ENCODE measurements at regions not wholly inside any gene's neighbourhood (a gene's known extent, or its start where the extent isn't known, plus 50 kb on each side); places are given as distances from the start of the nearest gene placed in this dataset.
"Not testable (repeated sequence)": the region's sequence is repeated elsewhere in the genome, so short reads cannot be mapped to it uniquely, and the experiment has no call there.

DNA sequence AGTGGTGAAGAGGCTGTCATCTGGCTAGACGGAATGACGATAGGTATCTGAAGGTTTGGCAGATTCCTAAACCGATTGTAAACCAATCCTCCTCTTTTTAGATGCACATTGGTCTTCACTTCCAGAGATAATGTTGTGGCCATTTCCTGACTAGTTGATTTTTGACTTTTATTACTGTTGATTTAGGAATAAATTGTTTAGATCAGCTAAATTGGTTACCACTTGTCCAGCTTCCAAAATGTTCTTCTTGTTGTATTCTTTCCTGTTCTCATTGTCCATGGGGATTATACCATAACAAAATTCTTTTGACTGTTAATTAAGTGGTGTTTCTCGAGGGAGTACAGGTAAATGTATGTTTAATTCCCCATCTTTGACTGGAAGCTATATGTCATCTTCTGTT, 119.7 kb downstream of the MACROH2A1 start:
- no peak for DNase-seq

DNA sequence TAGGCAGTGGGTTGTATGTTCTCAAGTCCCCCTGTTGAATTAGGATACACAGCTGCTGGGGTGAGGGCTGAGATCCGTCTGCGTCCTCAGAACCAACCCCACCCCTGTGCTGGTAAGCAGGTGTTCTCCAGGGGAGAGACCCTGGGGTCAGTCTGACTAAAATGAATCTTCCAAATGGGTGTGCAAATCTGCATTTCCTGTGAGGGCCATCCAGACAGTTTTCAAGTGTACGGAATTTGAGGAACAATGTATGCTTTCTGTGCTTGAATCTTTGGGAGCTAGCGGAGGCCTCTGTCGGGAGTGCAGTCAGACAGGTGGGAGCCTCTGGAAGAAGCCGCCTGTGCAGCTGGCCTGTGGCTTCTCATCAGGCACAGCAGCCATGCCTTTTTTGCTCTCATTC, 122.9 kb downstream of the MACROH2A1 start:
- DNase-seq = no peak

DNA sequence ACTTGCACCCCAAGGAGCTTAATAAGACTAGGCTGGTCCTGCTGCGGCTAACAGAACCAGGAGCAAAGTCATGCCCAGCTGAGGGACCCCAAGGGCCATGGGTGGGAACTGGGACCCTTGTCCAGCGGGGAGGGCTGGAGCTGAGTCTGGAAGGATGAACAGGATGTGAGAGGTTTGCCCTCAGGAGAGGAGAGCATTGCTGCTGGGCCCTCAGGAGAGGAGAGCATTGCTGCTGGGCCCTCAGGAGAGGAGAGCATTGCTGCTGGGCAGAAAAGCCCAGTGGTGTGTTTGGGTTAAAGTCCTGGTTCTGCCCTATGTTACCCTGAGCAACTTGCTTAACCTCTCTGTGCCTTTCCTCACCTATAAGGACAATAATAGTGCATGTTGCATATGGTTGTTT, 125.8 kb downstream of the MACROH2A1 start:
- DNase-seq = no peak

DNA sequence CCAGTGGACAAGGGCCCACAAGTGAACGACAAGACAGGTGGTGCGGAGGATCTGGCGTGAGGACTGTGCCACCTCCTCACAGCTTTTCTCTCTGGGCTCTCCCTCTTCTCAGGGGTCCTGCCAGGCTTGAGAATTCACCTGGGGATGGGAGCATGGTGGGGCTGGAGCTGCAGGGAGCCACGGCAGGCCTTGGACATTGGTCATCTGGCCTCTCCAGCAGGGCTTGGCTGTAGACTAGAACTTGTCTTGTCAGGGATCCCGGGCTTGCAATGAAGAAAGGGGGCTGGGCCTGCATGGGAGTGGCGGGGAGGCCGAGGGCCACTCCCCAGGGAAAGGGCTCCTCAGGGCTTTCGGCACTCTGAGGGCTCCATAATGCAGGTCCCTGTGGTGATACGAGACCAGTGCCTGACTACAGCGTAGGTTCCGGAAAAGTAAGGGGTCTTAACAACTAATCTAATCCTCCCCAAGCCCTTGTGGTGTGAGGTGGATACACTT, 126.7 kb downstream of the MACROH2A1 start:
- no peak for DNase-seq

DNA sequence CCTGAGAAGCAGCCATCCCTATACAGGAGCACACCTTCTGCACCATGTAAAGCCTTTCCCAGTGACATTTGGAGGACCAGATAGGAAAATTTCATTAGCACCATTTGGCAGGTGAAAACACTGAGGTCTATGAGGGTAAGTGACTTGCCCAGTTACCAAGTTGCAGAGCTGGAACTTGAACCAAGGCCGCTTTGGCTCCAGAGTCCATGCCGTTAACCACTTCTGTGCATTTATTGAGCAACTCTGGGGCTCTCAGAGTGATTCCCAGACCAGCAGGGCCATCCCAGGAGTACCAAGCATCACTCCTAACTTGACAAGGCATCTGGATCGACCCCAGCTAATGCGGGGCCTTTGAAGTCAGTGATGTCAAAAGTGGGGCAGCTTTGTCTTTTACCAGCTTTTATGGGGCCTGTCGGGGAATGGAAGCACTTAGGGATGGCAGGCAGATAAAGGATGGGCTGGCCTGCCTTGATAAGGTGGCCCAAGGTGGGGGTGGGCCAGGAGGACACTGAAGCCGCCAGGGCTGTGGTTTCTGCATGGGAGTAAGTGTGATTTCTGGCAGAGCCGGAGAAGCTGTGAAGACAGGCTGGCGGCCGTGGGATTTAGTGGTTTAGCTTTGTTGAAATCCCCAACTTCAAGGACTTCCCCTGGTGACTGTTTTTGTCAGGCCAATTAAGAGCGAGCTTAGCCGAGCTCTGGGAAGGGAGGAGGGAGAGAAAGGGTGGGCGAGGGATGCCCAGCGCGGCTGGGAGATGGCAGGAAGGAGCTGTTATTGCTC, 127.3 kb downstream of the MACROH2A1 start:
- DNase-seq = peak; percentile 68

DNA sequence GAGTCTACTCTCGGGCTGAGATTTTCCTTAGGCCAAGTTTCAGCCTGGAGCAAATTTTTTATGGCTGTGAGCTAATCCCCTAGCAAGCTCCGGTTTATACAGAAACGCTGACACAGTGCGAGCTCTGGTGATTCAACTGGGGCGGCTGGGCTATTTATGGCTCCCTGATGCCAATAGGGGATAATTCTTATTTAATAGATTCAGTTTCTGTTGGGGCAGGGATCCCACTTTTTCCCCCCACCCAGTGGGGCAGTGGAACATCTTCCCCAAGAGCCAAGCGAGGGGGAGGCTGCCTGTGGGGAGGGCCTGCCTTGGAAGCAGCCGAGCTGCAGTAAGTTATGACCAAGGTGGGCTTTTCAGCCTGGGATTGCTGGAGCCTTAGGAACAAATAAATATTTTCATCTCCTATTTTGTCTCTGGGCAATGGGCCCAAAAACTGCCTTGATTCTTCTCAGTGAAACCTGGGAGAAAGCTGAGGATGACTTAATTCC, 129.1 kb downstream of the MACROH2A1 start:
- DNase-seq = no peak

DNA sequence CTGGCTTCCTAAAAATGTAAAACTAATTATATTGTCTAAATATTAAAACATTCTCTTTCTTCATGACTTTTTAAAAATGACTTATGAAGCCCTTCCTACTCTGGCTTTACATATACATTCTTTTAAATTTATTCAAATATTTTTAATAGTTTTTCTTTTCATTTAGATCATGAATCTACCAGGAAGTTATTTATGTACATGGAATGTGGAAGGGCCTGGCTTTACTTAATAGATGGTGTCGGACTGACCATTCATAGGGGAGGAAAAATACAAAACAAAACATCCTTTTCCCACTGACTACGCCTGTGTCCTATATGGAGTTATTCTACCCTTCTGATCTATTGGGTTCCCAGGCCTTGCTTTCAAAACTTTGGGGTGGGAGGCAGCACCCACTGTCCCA, 129.8 kb downstream of the MACROH2A1 start:
- DNase-seq = no peak

DNA sequence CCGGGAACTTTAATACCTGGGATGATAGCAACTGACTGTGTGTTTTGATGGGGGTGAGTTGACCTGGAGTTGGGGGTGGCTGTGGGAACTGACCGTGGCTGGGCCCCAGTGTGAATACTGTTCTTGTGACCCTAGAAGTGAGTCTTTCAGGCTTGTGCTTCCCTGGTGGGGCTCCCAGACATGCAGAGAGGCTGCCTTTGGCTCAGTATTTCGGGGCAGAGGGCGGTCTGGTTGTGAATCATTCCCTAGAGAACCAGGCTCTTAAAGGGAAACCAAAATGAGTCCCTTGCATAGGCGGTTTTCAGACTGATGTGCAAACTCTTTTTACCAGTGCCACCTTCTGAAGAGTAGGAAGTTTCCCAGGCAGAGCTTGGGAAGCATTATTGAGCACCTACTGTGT, 132.1 kb downstream of the MACROH2A1 start:
- DNase-seq = no peak

DNA sequence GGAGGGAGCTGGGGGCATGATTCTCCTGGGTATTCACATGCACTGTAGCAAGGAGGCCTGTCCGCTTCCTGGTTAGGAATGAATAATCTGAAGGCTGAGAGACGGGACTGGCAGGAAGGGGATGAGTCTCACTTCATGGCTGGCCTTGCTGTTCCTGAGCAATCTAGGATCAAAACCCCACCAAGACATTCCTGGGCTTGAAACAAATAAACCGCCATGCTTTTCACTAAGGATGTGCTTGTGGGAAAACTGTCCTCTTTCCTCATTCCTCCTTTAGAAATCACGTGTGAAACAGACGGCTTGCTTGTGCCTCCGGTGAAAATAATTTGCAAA, 132.8 kb downstream of the MACROH2A1 start:
- DNase-seq = no peak

DNA sequence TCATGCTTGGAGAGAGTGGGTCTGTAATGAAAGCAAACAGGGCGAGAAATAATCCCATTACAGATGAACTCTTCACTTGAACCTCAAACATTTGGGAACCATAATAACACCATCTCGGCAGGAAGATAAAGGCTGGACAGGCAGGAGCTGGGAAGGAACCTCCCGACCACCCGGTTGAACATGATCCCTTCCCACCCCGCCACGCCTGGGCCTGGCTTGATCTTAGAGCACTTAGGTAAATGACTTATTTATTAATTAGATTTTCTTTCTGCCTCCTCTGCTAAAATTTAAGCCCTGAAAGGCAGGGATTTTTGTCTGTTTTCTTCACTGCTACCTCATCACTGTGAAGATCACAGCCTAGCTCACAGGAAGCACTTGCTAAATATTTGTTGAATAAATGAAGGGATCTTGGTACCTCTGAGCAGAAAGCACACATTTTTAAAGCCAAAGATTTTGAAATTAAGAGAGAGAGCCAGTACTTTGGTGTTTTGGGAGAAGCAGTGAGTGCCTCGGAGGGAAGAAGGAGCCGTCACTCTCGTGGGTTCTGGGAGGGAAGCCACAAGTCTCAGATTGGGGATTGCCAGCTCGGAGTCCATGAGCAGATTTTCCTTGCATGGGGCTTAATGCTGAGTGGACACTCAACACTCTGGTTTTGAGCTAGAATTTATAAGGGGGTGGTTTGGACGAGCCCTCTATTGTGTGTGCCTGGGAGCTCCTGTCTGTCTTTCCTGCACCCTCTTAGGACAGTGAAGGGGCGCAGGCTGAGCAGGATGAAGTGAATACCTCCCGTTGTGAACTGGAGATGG, 133.3 kb downstream of the MACROH2A1 start:
- DNase-seq = no peak

DNA sequence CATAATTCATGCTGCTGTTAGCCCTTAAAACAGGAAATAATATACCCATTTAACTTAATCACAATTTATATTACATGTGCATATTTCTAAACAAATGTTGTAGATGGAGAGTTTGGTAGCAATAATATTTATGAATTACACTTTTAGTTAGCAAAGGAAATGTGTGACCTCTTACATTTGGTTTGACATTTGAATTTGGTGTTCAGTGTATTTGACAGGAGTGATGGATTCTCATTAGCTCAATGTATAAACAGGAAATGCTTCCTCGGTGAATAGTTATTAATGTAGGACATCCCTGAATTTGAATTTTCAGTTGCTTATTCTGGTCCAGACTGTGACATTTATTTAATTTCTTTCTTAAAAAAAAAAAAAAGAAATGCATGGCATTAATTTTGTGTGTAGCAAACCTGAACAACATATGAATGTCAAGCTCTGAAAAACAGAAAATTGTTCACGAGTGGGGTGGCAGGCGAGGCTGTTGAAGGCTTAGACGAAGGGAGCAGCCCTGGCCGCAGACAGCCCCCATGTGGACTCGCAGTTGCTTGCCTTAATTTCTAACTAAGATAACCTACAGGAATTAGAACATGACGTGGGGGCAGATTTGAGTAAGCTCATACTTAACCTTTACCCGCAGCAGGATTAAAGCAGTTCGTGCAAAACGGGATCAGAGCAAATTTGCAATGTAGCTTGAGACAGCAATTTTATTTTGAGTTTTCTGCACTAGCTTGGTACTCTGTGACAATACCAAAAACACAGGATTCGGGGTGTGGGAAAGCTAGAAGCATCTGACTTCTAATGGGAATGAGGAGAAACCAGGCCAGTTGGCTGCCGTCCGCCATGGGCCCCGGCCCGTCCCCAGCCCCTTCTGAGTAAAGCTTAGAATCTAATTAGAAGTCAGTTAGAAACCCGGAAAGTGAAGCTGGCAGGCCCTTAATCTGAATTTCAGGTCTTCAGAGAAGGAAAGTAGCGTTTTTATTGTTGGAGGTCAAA, 134.3 kb downstream of the MACROH2A1 start:
- peak; percentile 51 for DNase-seq

DNA sequence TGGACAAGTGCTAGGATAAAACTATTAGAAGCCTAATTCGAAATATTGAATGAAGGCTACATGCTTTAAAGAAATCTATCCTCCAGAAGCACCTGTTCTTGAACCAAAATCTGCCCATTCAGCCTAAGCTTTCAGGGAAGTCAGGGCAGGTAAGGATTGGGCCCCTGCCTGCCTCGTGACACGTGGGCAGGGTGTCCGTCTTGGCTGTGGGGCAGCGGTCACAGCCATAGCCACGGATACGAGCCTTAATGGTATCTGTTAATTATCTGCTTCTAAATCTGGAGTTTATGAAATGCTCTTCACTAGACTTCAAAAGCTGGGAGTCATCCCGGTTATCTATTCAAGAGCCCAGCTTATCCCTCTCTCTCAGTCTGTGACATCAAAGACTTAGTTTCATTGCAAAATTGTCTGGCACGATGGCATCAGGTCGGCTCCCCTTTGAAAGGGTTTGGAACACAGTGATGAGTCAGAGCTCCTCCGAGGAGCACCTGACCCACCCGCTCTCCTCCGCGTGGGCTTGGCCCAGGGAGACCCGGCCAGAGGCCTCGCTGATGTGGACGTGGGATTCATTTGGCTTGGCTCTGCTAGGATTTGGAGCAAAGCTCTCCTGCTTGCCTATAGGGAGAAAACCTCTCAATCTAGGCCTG, 135.9 kb downstream of the MACROH2A1 start:
- DNase-seq = no peak

DNA sequence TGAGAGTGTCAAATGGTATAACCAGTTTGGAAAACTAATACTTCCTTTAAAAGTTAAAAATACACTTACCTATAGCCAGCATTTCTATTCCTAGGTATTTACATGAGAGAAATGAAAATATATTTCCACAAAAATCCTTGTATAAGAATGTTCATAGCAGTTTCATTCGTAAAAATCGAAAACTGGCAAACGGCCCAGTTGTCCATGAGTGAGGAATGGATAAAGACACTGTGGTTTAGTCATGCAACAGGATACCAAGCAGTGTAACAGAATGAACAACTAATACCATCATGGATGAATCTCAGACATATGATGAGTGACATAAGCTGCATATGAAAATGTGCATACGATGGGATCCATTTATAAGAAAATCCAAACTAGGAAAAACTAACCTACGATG, 136.7 kb downstream of the MACROH2A1 start:
- DNase-seq = no peak

DNA sequence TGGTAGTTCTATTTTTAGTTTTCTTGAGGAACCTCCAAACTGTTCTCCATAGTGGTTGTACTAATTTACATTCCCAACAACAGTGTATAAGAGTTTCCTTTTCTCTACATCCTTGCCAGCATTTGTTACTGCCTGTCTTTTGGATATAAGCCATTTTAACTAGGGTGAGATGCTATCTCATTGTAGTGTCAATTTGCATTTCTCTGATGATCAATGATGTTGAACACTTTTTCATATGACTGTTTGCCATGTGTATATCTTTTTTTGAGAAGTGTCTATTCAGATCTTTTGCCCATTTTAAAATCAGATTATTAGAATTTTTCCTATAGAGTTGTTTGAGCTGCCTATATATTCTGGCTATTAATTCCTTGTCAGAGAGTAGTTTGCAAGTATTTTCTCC, 138.9 kb downstream of the MACROH2A1 start:
- not testable (repeated sequence) for DNase-seq

DNA sequence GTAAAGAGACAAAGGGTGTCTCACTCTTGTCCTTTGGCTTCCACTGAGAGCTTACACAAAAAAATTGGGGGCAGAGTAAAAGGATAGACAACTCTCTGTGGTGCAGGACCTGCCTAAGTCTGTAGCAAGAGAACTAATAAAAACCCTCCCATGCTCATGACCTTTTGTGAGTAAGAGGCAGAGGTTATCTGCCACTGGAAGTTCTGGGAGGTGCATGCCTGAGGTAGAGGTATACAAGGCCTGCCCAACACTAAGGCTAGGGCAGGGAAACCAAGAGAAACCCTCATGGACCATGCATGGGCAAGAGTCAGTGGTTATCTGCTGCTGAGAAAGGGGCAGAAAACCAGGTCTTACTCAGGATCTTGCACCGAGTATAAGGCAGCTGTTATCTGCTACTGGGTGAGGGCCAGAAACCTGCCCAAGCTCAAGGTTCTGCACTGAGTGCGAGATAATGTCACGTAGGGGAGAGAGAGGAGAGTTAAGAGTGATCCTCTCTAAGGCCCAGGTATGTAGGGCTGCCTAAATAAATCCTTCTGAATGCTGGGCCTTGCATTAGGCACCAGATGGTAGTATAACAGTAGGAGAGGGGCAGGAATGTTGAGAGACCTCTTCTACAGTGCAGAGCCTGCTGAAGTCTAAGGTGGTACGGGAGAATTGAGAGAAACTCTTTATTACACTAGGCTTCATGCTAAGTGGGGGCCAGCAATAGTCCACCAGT, 143.4 kb downstream of the MACROH2A1 start:
- DNase-seq = no peak

DNA sequence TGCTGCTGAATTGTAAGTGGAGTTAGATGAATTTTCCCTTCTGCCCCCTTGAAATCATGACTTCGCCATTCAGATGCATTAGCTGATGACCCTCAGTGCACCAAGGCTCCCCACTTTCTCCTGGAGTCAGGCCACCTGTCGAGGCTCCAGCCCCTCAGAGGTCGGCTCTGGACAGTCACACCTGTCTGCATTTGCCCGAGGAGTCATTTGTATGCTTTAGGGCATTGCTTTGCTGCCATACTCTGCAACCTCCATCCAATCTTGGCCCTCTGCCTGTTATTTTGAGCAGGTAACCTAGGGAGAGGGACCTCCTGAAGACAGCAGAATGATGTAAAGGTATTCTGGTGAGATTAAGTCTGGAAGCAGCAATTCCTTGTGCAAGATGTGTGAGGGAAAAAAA, 144.8 kb downstream of the MACROH2A1 start:
- no peak for DNase-seq

DNA sequence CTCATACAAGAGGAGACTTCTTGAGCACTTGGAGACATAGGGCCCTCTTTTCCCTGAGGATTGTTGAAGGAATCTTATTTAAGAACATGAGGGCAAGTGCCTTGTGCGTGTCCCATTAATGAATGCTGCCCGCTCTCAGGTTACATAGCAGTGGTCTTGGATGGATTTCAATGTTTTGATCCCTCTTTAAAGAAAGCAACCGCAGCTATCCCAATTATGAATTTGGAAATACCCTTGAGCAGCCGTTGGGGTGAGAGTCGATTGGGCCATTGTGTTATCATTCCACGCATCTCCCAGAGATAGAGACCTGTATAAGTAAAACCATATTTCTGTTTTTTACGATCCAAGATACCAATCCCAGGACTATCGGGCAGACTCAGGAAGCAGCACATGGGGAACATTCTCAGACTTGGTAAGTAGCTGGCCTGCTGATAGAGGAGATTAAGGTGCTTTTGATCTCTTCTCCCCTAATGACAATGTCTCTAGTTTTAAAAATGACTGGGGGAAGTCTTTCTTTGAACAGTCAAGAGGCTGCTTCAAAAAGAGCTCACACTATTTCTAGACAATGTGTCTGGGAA, 145.3 kb downstream of the MACROH2A1 start:
- peak; percentile 59 for DNase-seq

DNA sequence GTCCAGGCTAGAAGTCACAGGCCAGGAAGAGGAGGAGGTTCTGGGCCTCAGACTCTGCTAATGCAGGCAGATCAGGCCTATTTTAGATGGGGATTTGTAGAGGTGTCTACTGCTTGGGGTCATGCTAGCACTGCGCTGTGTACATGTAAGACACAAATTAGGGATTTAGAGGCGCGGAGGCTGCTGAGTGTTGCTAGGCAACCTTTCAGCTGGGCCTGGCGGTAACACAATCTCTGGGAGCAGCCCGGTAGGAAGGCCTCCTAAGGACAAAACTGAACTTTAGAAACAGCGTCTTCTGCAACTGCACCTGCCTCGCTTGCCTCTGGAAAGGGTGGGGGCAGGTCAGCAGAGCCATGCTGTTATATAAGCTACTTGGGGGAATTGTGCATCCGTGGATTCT, 147.9 kb downstream of the MACROH2A1 start:
- DNase-seq = no peak

DNA sequence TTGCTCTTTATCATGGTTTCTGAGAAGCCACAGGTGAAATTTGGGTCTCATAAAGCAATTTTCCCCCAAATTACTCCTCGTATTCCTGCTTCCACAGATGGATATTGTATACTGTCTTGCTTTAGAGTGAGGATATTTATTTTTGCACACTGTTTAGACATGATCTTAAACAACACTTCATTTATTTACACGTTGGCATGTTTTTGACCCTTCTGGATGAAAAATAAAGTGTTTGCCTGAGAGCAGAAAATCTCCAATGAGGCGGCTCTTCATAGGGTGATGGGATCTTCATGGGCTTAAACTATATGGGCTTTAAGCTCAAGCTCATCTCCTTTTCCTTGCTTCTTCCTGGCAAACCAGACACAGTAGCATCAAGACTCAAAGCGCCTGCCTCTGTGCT, 148.4 kb downstream of the MACROH2A1 start:
- no peak for DNase-seq

DNA sequence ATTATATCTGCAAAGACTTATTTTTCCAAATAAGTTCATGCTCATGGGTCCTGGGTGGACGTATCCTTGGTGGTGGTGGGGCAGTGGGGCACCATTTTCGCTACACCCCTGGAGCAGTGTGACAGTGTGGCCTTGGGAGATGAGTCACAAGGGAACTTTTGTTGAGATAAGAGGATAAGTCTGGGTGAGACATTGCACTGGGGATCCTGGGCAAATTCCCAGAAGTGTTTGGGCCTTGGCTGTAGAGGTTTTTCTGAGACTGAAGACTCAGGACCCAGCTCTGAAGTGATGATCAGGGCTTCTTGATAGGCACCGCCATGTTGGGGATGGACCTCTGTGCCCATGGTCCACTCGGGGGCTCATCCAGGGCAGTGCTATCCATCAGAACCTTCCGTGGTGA, 149.4 kb downstream of the MACROH2A1 start:
- DNase-seq = no peak

DNA sequence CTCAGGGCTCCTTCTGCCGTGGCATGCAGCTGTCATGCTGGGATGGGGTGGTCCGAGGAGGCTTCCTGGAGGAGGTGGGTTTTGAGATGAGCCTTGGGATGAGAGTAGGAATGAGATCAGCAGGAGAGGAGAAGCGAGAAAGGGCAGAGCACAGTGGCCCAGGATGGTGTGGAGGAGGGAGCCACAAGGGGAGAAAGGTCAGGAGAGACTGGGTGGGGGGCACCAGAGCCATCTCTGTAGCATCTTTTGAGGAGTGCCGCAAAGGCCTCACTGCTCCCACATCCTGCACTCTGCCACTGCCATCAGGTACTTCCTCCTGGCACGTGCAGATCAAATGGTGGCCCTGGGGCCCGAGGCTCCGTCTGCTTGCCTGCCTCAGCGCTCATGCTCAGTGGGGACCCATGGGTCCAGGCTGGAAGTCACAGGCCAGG, 150.2 kb downstream of the MACROH2A1 start:
- no peak for DNase-seq
